Amygdala (tissue), 56 donors: ENCODE measurements at regions not wholly inside any gene's neighbourhood (a gene's known extent, or its start where the extent isn't known, plus 50 kb on each side); places are given as distances from the start of the nearest gene placed in this dataset.
"Not testable (repeated sequence)": the region's sequence is repeated elsewhere in the genome, so short reads cannot be mapped to it uniquely, and the experiment has no call there.

ENCODE experiments used
- DNase-seq, 56 donors: peaks; one replicate each; lab custom pipeline; 2025; lab: John Stamatoyannopoulos, UW

- DNase-seq = no peak
These were observed 98.3 kb downstream of the BMP4 start for GRCh38 chr14:53858345-53858684.

DNA sequence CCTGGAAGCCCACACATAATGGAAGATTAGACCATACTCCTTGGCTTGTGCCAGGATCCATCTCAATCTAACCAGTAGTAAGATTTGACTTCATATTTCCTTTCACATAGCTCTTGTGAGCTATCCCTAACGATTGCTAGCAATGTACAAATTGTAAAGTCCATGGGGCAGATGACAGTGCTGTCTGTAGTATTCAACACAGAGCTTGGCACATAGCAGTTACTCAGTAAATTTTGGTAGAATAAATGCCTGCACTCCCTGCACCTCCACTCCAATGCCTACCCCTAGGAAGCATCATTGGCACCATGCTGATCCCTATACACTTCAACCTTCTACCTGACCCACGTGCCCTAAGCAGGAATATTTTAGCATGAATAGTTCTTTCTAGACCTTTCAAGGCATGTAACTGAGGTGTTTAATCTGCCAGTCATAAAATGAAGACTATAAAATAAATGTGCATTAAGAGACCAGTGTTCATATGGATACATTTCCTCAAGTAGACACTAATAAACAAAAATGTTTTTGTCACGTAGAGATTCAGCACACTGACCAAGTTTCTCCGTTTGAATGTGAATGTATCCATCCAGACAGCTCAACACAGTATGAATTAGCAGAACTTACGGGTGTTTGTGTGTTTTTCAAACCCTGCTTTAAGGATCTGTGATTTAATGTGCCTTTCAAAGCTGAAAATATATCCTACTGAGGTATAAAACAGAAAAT lies 98.8 kb downstream of the BMP4 start:
- DNase-seq = no peak

- no peak for DNase-seq
These were observed 101.1 kb downstream of the BMP4 start for GRCh38 chr14:53855574-53855973.

DNA sequence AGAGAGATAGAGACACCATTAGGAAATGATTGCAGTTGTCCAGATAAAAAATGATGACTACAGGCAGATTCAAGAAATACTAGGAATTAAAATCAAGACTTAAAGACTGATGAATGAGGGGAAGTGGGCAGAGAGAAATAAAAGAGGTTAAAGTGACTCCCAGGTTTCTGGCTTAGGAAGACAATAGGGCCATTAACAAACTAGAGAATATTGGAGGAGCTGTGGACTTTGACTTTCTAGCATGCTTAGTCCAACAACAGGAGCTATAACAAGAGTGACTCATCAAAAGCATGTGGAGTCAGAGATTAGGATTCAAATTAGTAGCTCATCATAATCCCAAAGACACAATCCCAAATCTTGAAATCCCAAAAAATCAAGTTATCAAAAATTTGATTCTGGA lies 101.5 kb downstream of the BMP4 start:
- DNase-seq = no peak

- no peak for DNase-seq
These were observed 105.1 kb downstream of the BMP4 start for GRCh38 chr14:53851394-53852090.

GRCh38 chr14:53850714-53851296 lies 105.8 kb downstream of the BMP4 start:
- no peak for DNase-seq

DNA sequence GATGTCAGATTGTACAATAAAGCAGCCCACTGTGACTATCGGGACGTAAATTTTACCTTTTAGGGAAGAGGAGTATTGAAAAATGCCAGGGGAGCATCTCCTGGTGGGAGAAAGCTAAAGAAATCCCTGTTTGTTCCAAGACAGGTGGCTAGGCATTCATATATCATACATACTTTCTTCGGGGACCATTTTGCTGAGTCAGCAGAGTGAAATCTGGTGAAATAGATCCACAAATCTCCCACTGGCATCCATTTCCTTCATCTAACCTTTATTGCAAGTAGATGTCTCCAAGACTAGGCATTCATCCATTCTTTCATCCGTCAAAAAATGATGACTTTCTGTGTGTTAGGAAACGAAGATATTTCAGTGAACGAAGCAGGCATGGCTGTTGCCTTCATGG lies 107.1 kb downstream of the BMP4 start:
- no peak for DNase-seq

- no peak for DNase-seq
These were observed 107.8 kb downstream of the BMP4 start for GRCh38 chr14:53848854-53849253.

- DNase-seq = no peak
These were observed 108.7 kb downstream of the BMP4 start for GRCh38 chr14:53847881-53848280.

DNA sequence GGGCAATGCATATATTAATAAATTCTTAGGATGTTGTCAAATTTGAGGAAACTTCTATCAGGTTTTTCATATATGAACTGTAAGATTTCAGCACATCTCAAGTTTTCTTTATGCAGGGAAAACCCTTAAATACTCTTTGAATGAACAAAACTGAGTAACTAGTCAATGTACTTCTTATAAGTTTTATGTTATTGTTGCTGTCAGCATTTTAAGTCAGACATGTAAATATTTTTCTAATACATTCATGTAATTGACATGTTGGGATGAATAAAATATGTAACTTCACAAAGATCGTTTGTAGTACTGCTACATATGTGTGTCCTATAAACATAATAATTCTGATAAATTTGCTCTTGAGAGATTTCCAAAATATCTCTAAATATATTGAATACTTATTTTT lies 109.6 kb downstream of the BMP4 start:
- DNase-seq = no peak

GRCh38 chr14:53845813-53846693 lies 110.6 kb downstream of the BMP4 start:
- DNase-seq = no peak

DNA sequence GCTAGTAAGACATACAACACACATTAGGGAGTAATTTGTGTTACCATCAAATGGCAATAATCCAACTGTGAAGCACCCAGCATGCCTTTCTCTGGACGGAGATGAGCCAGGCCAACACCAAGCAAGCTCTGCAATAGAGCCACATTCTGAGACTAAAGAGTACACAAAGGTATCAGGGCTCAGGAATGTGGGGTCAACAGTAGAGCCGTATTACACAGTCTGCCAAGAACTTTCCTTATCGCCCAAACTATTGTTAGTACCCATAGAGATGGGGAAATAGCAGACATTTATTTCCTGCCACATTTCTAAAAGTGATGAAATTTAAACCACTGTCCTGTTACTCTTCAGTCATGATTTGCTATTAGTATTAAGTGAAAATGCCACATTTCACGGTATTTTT lies 113.7 kb downstream of the BMP4 start:
- no peak for DNase-seq

- no peak for DNase-seq
These were observed 115.2 kb downstream of the BMP4 start for GRCh38 chr14:53841109-53842099.

DNA sequence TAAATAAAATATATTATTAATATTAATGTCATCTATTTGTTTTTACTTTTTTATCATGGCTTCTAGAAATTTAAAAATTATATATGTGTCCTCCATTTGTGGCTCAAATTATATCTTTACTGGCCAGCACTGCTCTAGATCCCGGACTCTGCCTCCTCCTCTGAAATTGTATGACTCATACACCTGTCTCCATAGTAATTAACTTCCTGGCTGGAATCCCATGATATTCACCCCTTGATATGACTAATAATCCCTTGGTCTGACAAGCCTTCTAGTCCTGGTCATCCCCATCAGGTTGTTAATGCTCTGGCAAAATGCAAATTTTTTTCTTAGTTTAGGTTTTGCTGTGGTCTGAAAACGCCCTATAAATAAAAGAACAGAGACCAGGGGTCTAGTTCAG lies 116.2 kb downstream of the BMP4 start:
- DNase-seq = no peak

- DNase-seq = no peak
These were observed 118.3 kb downstream of the BMP4 start for GRCh38 chr14:53838374-53838773.

GRCh38 chr14:53837656-53838055 lies 119.0 kb downstream of the BMP4 start:
- not testable (repeated sequence) for DNase-seq

- no peak for DNase-seq
These were observed 120.1 kb downstream of the BMP4 start for GRCh38 chr14:53836551-53836950.

DNA sequence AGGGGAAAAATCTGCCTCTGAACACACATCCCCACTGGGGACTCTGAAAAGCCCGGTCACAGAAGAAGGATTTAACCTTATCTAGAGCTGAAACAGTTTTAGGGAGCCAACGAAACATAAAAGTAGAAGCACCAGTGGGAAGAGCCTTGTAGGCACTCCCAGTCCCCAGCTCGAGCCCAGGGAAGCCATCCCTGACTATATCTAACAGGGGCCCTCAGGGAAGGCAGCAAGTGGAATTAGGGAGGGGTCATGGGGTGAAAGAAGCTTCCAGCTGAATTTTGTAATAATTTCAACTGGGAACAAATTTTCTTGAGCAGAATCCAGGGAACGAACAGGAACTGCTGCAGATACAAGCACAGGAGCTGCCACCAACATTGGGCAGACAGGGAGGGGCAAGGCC lies 127.8 kb downstream of the BMP4 start:
- DNase-seq = no peak

DNA sequence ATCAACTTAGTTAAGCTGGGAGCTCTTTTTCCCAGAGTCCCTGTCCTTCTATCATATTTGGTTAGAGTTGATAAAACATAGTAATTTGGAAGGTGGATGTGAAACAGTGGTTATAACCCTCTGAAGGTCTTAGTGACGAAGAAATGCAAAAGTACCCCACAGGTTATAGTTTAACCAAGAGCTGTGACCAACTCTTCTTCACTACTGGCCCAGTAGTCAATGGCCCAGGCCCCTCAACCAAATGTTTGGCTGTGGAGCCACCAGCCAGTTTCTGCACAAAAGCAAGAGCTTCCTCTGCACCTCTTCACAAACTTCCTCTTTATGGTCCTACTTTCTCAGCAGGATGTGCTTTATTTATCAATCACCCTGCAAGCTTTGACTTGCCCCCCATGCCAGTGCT lies 132.6 kb downstream of the BMP4 start:
- no peak for DNase-seq

GRCh38 chr14:53814392-53814791 lies 142.2 kb downstream of the BMP4 start:
- no peak for DNase-seq
